Neural progenitor cell (in vitro differentiated cells): ENCODE measurements at regions not wholly inside any gene's neighbourhood (a gene's known extent, or its start where the extent isn't known, plus 50 kb on each side); places are given as distances from the start of the nearest gene placed in this dataset.

Experiments
- DNase-seq: peaks from one replicate; pipeline ENCODE4 v3.0.0-alpha.2; 2016; ENCODE audit warnings: low spot score
- H2AFZ ChIP-seq: fragments of 200-600 bp; sonication (generic); replicated peaks from 2 replicates; pipeline ENCODE4 v1.6.1; 2016; ENCODE audit warnings: antibody characterized with exemption
- H3F3A ChIP-seq: fragments of 200-600 bp; sonication (generic); 2 replicates; pipeline ENCODE4 v1.6.1; 2016; ENCODE audit warnings: antibody characterized with exemption, low read depth
- H3K27ac ChIP-seq: fragments of 200-600 bp; sonication (generic); 2 replicates; pipeline ENCODE4 v1.5.1; 2016; ENCODE audit warnings: mild to moderate bottlenecking
- H3K27me3 ChIP-seq: fragments of 200-600 bp; sonication (generic); 2 replicates; pipeline ENCODE4 v1.6.1; 2016; ENCODE audit warnings: mild to moderate bottlenecking, moderate library complexity
- H3K36me3 ChIP-seq: fragments of 200-600 bp; sonication (generic); 2 replicates; pipeline ENCODE4 v1.5.1; 2016
- H3K4me1 ChIP-seq: fragments of 200-600 bp; sonication (generic); 2 replicates; pipeline ENCODE4 v1.6.1; 2016; ENCODE audit warnings: mixed run types
- H3K4me2 ChIP-seq: fragments of 200-600 bp; sonication (generic); 2 replicates; pipeline ENCODE4 v1.6.1; 2016
- H3K4me3 ChIP-seq: fragments of 200-600 bp; sonication (generic); 2 replicates; pipeline ENCODE4 v1.5.1; 2016
- H3K79me2 ChIP-seq: fragments of 200-600 bp; sonication (generic); 2 replicates; pipeline ENCODE4 v1.6.1; 2016; ENCODE audit warnings: low read depth
- H3K9ac ChIP-seq: fragments of 200-600 bp; sonication (generic); 2 replicates; pipeline ENCODE4 v1.6.1; 2016
- H3K9me3 ChIP-seq: fragments of 200-600 bp; sonication (generic); 2 replicates; pipeline ENCODE4 v1.5.1; 2016; ENCODE audit warnings: low read depth
- H4K20me1 ChIP-seq: fragments of 200-600 bp; sonication (generic); 2 replicates; pipeline ENCODE4 v1.6.1; 2016; ENCODE audit warnings: low read depth
- H3K27ac Mint-ChIP-seq: 3 replicates; pipeline ENCODE4 v1.8.0; 2021; ENCODE audit warnings: mixed read lengths
- H3K27me3 Mint-ChIP-seq: 2 replicates; pipeline ENCODE4 v1.8.0; 2022; ENCODE audit warnings: low read depth, mild to moderate bottlenecking, inconsistent platforms, moderate library complexity, mixed read lengths; ENCODE audit not compliant: insufficient read depth
- H3K36me3 Mint-ChIP-seq: 3 replicates; pipeline ENCODE4 v1.8.0; 2021; ENCODE audit warnings: mixed read lengths
- H3K4me1 Mint-ChIP-seq: 3 replicates; pipeline ENCODE4 v1.8.0; 2021; ENCODE audit warnings: mixed read lengths
- H3K4me3 Mint-ChIP-seq: 3 replicates; pipeline ENCODE4 v1.8.0; 2021; ENCODE audit warnings: mild to moderate bottlenecking, moderate library complexity, mixed read lengths
- H3K9me3 Mint-ChIP-seq: 3 replicates; pipeline ENCODE4 v1.8.0; 2020; ENCODE audit warnings: mixed read lengths
- CTCF ChIP-seq: fragments of 200-600 bp; sonication (generic); IDR thresholded peaks from 2 replicates; pipeline ENCODE4 v1.5.1; 2017; ENCODE audit warnings: antibody characterized with exemption, mild to moderate bottlenecking
- EZH2 ChIP-seq: fragments of 200-600 bp; sonication (generic); IDR thresholded peaks from 2 replicates; pipeline ENCODE4 v1.6.1; 2017; ENCODE audit warnings: antibody characterized with exemption, mild to moderate bottlenecking, moderate library complexity
- EZH2phosphoT487 ChIP-seq: fragments of 200-600 bp; sonication (generic); IDR thresholded peaks from 2 replicates; pipeline ENCODE4 v1.6.1; 2017; ENCODE audit warnings: antibody characterized with exemption

GRCh38 chr4:71140563-71140962 is 147.1 kb downstream of the DCK start:
- Mint-ChIP-seq H3K4me1 (no peaks in the 10 kb centered on the region), H3K36me3 (no peaks in the 10 kb centered on the region), H3K27ac (no peak overlapping the region), H3K9me3 (no peaks in the 10 kb centered on the region), H3K27me3 (peaks cover 5% of the 10 kb centered on the region), H3K4me3 (no peak overlapping the region)
- Histone ChIP-seq H3K27me3 (no peaks in the 10 kb centered on the region), H3K4me3 (no peak overlapping the region), H4K20me1 (no peaks in the 10 kb centered on the region), H2AFZ (no peak overlapping the region), H3K4me1 (no peaks in the 10 kb centered on the region), H3K4me2 (no peak overlapping the region), H3K9me3 (no peaks in the 10 kb centered on the region), H3K27ac (no peak overlapping the region), H3K36me3 (no peaks in the 10 kb centered on the region), H3K79me2 (no peaks in the 10 kb centered on the region), H3K9ac (no peak overlapping the region), H3F3A (no peaks in the 10 kb centered on the region)
- DNase-seq: no peak
- no peak for TF ChIP-seq EZH2phosphoT487
- no peak for TF ChIP-seq EZH2
- TF ChIP-seq CTCF: no peak

- TF ChIP-seq CTCF (no peak), EZH2phosphoT487 (no peak), EZH2 (no peak)
- Histone ChIP-seq H3K9me3 (no peaks in the 10 kb centered on the region), H3K9ac (no peak overlapping the region), H2AFZ (peak overlapping the region; percentile 73), H3K27ac (no peak overlapping the region), H3K36me3 (no peaks in the 10 kb centered on the region), H3K4me1 (no peaks in the 10 kb centered on the region), H3K27me3 (no peaks in the 10 kb centered on the region), H3K4me3 (no peak overlapping the region), H4K20me1 (no peaks in the 10 kb centered on the region), H3F3A (no peaks in the 10 kb centered on the region), H3K4me2 (no peak overlapping the region), H3K79me2 (no peaks in the 10 kb centered on the region)
- DNase-seq: no peak
- Mint-ChIP-seq H3K4me1 (no peaks in the 10 kb centered on the region), H3K36me3 (no peaks in the 10 kb centered on the region), H3K4me3 (no peak overlapping the region), H3K9me3 (no peaks in the 10 kb centered on the region), H3K27ac (no peak overlapping the region), H3K27me3 (peaks cover 5% of the 10 kb centered on the region)
Observed at GRCh38 chr4:71141125-71141524, 147.7 kb downstream of the DCK start.

DNA sequence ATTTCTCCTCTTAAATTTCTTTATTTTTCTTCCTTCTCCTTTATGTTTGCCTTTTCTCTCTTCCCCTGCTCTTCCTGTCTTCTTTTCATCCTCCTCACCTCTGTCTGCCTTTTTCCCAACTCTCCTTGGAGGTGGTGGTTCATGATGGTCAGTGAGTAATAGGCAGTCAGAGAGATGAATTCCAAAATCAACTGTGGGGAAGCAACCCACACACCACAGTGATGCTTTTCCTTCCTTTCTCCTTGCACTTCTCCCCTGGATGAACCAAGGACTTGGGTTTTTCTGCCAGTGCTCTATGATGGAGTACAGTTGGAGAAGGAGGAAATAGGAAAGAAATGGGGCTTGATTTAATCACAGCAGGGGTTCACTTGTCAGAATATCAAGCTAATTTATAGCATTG is 153.8 kb downstream of the DCK start:
- no peaks in the 10 kb centered on the region for H3K27me3 Mint-ChIP-seq
- no peaks in the 10 kb centered on the region for H3K36me3 Mint-ChIP-seq
- H3K4me1 Mint-ChIP-seq: no peaks in the 10 kb centered on the region
- no peaks in the 10 kb centered on the region for H3K27me3 ChIP-seq
- H3K79me2 ChIP-seq: no peaks in the 10 kb centered on the region
- no peaks in the 10 kb centered on the region for H3K36me3 ChIP-seq
- TF ChIP-seq EZH2phosphoT487 (no peak), EZH2 (no peak)
- no peaks in the 10 kb centered on the region for H3F3A ChIP-seq
- H3K9me3 ChIP-seq: no peaks in the 10 kb centered on the region
- no peaks in the 10 kb centered on the region for H3K4me1 ChIP-seq
- H3K27ac ChIP-seq: no peak overlapping the region
- H3K4me2 ChIP-seq: no peak overlapping the region
- H2AFZ ChIP-seq: no peak overlapping the region
- no peaks in the 10 kb centered on the region for H4K20me1 ChIP-seq
- DNase-seq: no peak
- H3K9ac ChIP-seq: no peak overlapping the region
- no peak overlapping the region for H3K4me3 ChIP-seq
- H3K4me3 Mint-ChIP-seq: no peak overlapping the region
- H3K9me3 Mint-ChIP-seq: no peaks in the 10 kb centered on the region
- H3K27ac Mint-ChIP-seq: no peak overlapping the region

- Histone ChIP-seq H3K27me3 (no peaks in the 10 kb centered on the region), H3K4me1 (no peaks in the 10 kb centered on the region), H3K79me2 (no peaks in the 10 kb centered on the region), H3K4me2 (no peak overlapping the region), H3F3A (no peaks in the 10 kb centered on the region), H3K4me3 (no peak overlapping the region), H3K9me3 (no peaks in the 10 kb centered on the region), H3K36me3 (no peaks in the 10 kb centered on the region), H3K9ac (no peak overlapping the region), H3K27ac (no peak overlapping the region), H4K20me1 (no peaks in the 10 kb centered on the region), H2AFZ (no peak overlapping the region)
- TF ChIP-seq EZH2 (no peak), CTCF (no peak), EZH2phosphoT487 (no peak)
- no peaks in the 10 kb centered on the region for H3K36me3 Mint-ChIP-seq
- no peaks in the 10 kb centered on the region for H3K4me1 Mint-ChIP-seq
- no peak overlapping the region for H3K4me3 Mint-ChIP-seq
- H3K27ac Mint-ChIP-seq: no peak overlapping the region
- DNase-seq: no peak
- no peaks in the 10 kb centered on the region for H3K9me3 Mint-ChIP-seq
- no peaks in the 10 kb centered on the region for H3K27me3 Mint-ChIP-seq
Observed at GRCh38 chr4:71148545-71148944, 155.1 kb downstream of the DCK start.
